ENCODE measurements at regions not wholly inside any gene's neighbourhood (a gene's known extent, or its start where the extent isn't known, plus 50 kb on each side); places are given as distances from the start of the nearest gene placed in this dataset.

GRCh38 chr12:98374007-98374406 lies 141.4 kb upstream of the TMPO start:
- TF ChIP-seq CTCF (IDR thresholded peaks at IDR 0.05; ENCODE audit: partially characterized antibody, unreplicated experiment), result no peak
- H3K4me3 Mint-ChIP-seq (ENCODE audit: unreplicated experiment), result no peak overlapping the region
- DNase-seq, result no peak
- H3K27me3 Mint-ChIP-seq (ENCODE audit: unreplicated experiment), result no peaks in the 10 kb centered on the region
- no peaks in the 10 kb centered on the region for H3K36me3 Mint-ChIP-seq (ENCODE audit: unreplicated experiment)
- H3K27ac Mint-ChIP-seq (ENCODE audit: unreplicated experiment), result no peak overlapping the region
- H3K9me3 Mint-ChIP-seq (ENCODE audit: unreplicated experiment), result no peaks in the 10 kb centered on the region
- peaks cover 22% of the 10 kb centered on the region for H3K4me1 Mint-ChIP-seq (ENCODE audit: low read depth, unreplicated experiment)

GRCh38 chr12:98379106-98379505 lies 136.3 kb upstream of the TMPO start:
- no peak for TF ChIP-seq CTCF (IDR thresholded peaks at IDR 0.05; ENCODE audit: partially characterized antibody, unreplicated experiment)
- no peaks in the 10 kb centered on the region for H3K27me3 Mint-ChIP-seq (ENCODE audit: unreplicated experiment)

GRCh38 chr12:98385641-98386040 lies 129.7 kb upstream of the TMPO start:
- TF ChIP-seq CTCF (IDR thresholded peaks at IDR 0.05; ENCODE audit: partially characterized antibody, unreplicated experiment), result no peak

More at GRCh38 chr12:98379106-98379505, 136.3 kb upstream of the TMPO start:
- H3K4me1 Mint-ChIP-seq (ENCODE audit: low read depth, unreplicated experiment), result no peaks in the 10 kb centered on the region
- H3K9me3 Mint-ChIP-seq (ENCODE audit: unreplicated experiment), result no peaks in the 10 kb centered on the region
- H3K36me3 Mint-ChIP-seq (ENCODE audit: unreplicated experiment), result no peaks in the 10 kb centered on the region
- no peak for DNase-seq
- H3K27ac Mint-ChIP-seq (ENCODE audit: unreplicated experiment), result no peak overlapping the region
- no peak overlapping the region for H3K4me3 Mint-ChIP-seq (ENCODE audit: unreplicated experiment)

GRCh38 chr12:98387444-98387843 lies 127.9 kb upstream of the TMPO start:
- Mint-ChIP-seq H3K36me3 (ENCODE audit: unreplicated experiment) (no peaks in the 10 kb centered on the region), H3K4me1 (ENCODE audit: low read depth, unreplicated experiment) (peaks cover 15% of the 10 kb centered on the region), H3K27me3 (ENCODE audit: unreplicated experiment) (no peaks in the 10 kb centered on the region), H3K4me3 (ENCODE audit: unreplicated experiment) (no peak overlapping the region), H3K9me3 (ENCODE audit: unreplicated experiment) (no peaks in the 10 kb centered on the region), H3K27ac (ENCODE audit: unreplicated experiment) (no peak overlapping the region)
- no peak for TF ChIP-seq CTCF (IDR thresholded peaks at IDR 0.05; ENCODE audit: partially characterized antibody, unreplicated experiment)
- DNase-seq, result no peak

More at GRCh38 chr12:98385641-98386040, 129.7 kb upstream of the TMPO start:
- H3K36me3 Mint-ChIP-seq (ENCODE audit: unreplicated experiment), result no peaks in the 10 kb centered on the region
- no peaks in the 10 kb centered on the region for H3K27me3 Mint-ChIP-seq (ENCODE audit: unreplicated experiment)
- H3K9me3 Mint-ChIP-seq (ENCODE audit: unreplicated experiment), result no peaks in the 10 kb centered on the region
- H3K4me3 Mint-ChIP-seq (ENCODE audit: unreplicated experiment), result no peak overlapping the region
- H3K4me1 Mint-ChIP-seq (ENCODE audit: low read depth, unreplicated experiment), result peaks cover 6% of the 10 kb centered on the region
- no peak overlapping the region for H3K27ac Mint-ChIP-seq (ENCODE audit: unreplicated experiment)
- DNase-seq, result no peak

GRCh38 chr12:98388126-98388525 lies 127.3 kb upstream of the TMPO start:
- no peaks in the 10 kb centered on the region for H3K9me3 Mint-ChIP-seq (ENCODE audit: unreplicated experiment)
- peaks cover 17% of the 10 kb centered on the region for H3K4me1 Mint-ChIP-seq (ENCODE audit: low read depth, unreplicated experiment)
- DNase-seq, result no peak
- no peaks in the 10 kb centered on the region for H3K36me3 Mint-ChIP-seq (ENCODE audit: unreplicated experiment)
- H3K4me3 Mint-ChIP-seq (ENCODE audit: unreplicated experiment), result no peak overlapping the region
- no peaks in the 10 kb centered on the region for H3K27me3 Mint-ChIP-seq (ENCODE audit: unreplicated experiment)
- no peak for TF ChIP-seq CTCF (IDR thresholded peaks at IDR 0.05; ENCODE audit: partially characterized antibody, unreplicated experiment)
- no peak overlapping the region for H3K27ac Mint-ChIP-seq (ENCODE audit: unreplicated experiment)

Data from glutamatergic neuron (in vitro differentiated cells).